ENCODE measurements at regions not wholly inside any gene's neighbourhood (a gene's known extent, or its start where the extent isn't known, plus 50 kb on each side); places are given as distances from the start of the nearest gene placed in this dataset.

DNA sequence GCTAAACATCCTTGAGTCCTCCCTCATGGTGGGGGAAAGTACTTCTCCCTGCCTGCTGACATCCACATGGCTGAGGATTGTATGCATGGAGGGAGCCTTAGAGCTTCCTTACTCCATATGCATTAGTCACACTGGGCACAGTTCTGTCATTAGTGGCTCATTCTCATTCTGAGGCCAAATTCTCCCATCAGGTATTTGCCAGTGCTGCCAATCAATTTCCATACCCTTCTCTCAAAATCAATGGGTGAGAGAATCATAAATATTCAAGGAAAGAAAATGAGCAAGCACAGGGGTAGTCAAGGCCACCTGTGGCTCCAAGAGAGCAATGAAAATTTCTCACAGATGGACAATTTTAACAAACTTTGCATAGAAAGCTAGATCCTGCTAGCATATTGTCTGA, 422.6 kb upstream of the SETBP1 start:
- no peak for DNase-seq
- no peak for TF ChIP-seq POLR2A (IDR thresholded peaks at IDR 0.05)
- no peak for TF ChIP-seq EP300 (IDR thresholded peaks at IDR 0.05)
- no peak for TF ChIP-seq POLR2AphosphoS5 (IDR thresholded peaks at IDR 0.05)
- TF ChIP-seq, protein P1, sequence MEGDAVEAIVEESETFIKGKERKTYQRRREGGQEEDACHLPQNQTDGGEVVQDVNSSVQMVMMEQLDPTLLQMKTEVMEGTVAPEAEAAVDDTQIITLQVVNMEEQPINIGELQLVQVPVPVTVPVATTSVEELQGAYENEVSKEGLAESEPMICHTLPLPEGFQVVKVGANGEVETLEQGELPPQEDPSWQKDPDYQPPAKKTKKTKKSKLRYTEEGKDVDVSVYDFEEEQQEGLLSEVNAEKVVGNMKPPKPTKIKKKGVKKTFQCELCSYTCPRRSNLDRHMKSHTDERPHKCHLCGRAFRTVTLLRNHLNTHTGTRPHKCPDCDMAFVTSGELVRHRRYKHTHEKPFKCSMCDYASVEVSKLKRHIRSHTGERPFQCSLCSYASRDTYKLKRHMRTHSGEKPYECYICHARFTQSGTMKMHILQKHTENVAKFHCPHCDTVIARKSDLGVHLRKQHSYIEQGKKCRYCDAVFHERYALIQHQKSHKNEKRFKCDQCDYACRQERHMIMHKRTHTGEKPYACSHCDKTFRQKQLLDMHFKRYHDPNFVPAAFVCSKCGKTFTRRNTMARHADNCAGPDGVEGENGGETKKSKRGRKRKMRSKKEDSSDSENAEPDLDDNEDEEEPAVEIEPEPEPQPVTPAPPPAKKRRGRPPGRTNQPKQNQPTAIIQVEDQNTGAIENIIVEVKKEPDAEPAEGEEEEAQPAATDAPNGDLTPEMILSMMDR (IDR thresholded peaks at IDR 0.05): no peak
- intact Hi-C loops (cut with DNase I; ENCODE audit: low total_unique reads): no loop called here
- no peaks in the 10 kb centered on the region for H3K36me3 ChIP-seq
- no peaks in the 10 kb centered on the region for H3K27me3 ChIP-seq
- peaks cover 0 to 18% (median 6%) of the 10 kb centered on the region in 4 donors for H3K9me3 ChIP-seq
- no peak overlapping the region for H3K27ac ChIP-seq
- no peaks in the 10 kb centered on the region for H3K4me1 ChIP-seq
- no peak overlapping the region for H3K4me3 ChIP-seq

DNA sequence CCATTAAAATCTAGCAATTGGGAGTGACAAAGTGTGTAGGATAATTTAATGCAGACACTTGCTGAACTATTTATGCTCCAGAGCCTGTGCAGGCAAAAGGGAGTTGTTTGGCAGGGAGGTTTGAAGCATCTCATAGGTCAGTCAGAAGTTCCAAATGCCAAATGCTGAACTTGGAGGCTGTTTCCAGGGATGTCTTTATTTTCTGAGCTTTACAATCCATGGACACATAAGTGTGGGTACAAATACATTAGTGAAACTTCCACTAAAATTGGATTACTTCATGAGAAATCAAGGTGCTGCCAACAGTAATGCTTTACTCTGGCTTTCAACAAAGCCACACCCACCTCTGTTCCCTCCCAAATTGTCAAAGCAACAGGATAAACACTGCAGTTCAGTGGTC, 422.1 kb upstream of the SETBP1 start:
- DNase-seq: peak in 1 of 2 donors; percentile 20
- H3K4me3 ChIP-seq: no peak overlapping the region
- no peaks in the 10 kb centered on the region for H3K36me3 ChIP-seq
- no peak for TF ChIP-seq EP300 (IDR thresholded peaks at IDR 0.05)
- no peak for TF ChIP-seq POLR2A (IDR thresholded peaks at IDR 0.05)
- TF ChIP-seq, protein P1 (IDR thresholded peaks at IDR 0.05): no peak
- no peak for TF ChIP-seq POLR2AphosphoS5 (IDR thresholded peaks at IDR 0.05)
- H3K4me1 ChIP-seq: no peaks in the 10 kb centered on the region
- H3K9me3 ChIP-seq: peaks cover 0 to 22% (median 8%) of the 10 kb centered on the region in 4 donors
- intact Hi-C loops (cut with DNase I; ENCODE audit: low total_unique reads): no loop called here
- H3K27me3 ChIP-seq: no peaks in the 10 kb centered on the region
- H3K27ac ChIP-seq: no peak overlapping the region

GRCh38 chr18:44259610-44260009, 421.1 kb upstream of the SETBP1 start:
- Histone ChIP-seq H3K27ac (no peak overlapping the region), H3K4me1 (no peaks in the 10 kb centered on the region), H3K9me3 (peaks cover 0 to 22% (median 8%) of the 10 kb centered on the region in 4 donors), H3K4me3 (no peak overlapping the region), H3K36me3 (no peaks in the 10 kb centered on the region), H3K27me3 (no peaks in the 10 kb centered on the region)
- 85 to 93% (median 87%) methylated on average over 3 of the region's 3 CpGs for WGBS, 5 donors
- DNase-seq: no peak
- TF ChIP-seq EP300 (IDR thresholded peaks at IDR 0.05) (no peak), POLR2A (IDR thresholded peaks at IDR 0.05) (no peak), POLR2AphosphoS5 (IDR thresholded peaks at IDR 0.05) (no peak)
- TF ChIP-seq, protein P1 (IDR thresholded peaks at IDR 0.05): no peak
- intact Hi-C loops (cut with DNase I; ENCODE audit: low total_unique reads): no loop called here

DNA sequence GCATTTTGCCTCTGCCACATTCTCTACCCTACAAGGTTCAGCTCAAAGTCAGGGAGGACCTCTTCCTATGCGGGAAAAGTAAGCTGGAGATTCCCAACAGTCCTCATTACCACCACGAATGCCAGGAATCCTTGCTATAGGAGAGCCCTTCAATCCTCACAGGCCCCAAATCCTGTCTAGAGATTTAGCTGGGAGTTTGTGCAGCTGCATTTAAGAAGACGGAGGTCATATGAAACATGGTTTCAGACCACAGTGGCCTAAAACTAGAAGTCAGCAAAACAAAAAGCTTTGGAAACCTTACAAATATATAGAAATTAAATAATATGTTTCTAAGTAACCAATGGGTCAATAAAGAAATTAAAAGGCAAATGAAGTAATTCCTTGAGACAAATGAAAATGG, 415.3 kb upstream of the SETBP1 start:
- 79 to 89% (median 86%) methylated on average over 3 of the region's 3 CpGs for WGBS, 5 donors
- intact Hi-C loops (cut with DNase I; ENCODE audit: low total_unique reads): no loop called here
- no peak overlapping the region for H3K4me3 ChIP-seq
- peaks cover 0 to 22% (median 8%) of the 10 kb centered on the region in 4 donors for H3K9me3 ChIP-seq
- no peak for DNase-seq
- H3K4me1 ChIP-seq: no peaks in the 10 kb centered on the region
- no peaks in the 10 kb centered on the region for H3K36me3 ChIP-seq
- TF ChIP-seq POLR2A (IDR thresholded peaks at IDR 0.05) (no peak), POLR2AphosphoS5 (IDR thresholded peaks at IDR 0.05) (no peak), EP300 (IDR thresholded peaks at IDR 0.05) (no peak)
- TF ChIP-seq, protein P1 (IDR thresholded peaks at IDR 0.05): no peak
- H3K27ac ChIP-seq: no peak overlapping the region
- H3K27me3 ChIP-seq: no peaks in the 10 kb centered on the region
